MCF 10A (cell line): ENCODE measurements at regions not wholly inside any gene's neighbourhood (a gene's known extent, or its start where the extent isn't known, plus 50 kb on each side); places are given as distances from the start of the nearest gene placed in this dataset.

Experiments used
- BruUV-seq: library from RNA; stranded (reverse); fragments of 400-500 nt; replicated peaks from 2 replicates; lab custom pipeline; 2021; lab: Mats Ljungman, UMichigan
- CTCF ChIA-PET: fragments of 300-600 bp; sonication (Branson Sonifier 250); formaldehyde crosslinking; extraction: SDS; loops from one replicate; lab custom pipeline; 2021; ENCODE audit warnings: antibody characterized with exemption, inconsistent platforms; lab: Yijun Ruan, JAX
- POLR2A ChIA-PET: fragments of 300-600, 350-650 bp; sonication (Branson Sonifier 250); formaldehyde crosslinking; extraction: SDS; loops from one replicate; lab custom pipeline; 2020; ENCODE audit warnings: antibody characterized with exemption, inconsistent platforms; lab: Yijun Ruan, JAX
- DNase-seq: peaks from one replicate; pipeline ENCODE4 v3.0.0-alpha.2; 2018; ENCODE audit not compliant: unreplicated experiment
- H3K27ac Mint-ChIP-seq: one replicate; pipeline ENCODE4 v1.8.0; 2022; ENCODE audit warnings: mild to moderate bottlenecking, low read depth, mixed read lengths; ENCODE audit not compliant: unreplicated experiment
- H3K27me3 Mint-ChIP-seq: one replicate; pipeline ENCODE4 v1.8.0; 2022; ENCODE audit warnings: mixed read lengths; ENCODE audit not compliant: insufficient read depth, unreplicated experiment
- H3K36me3 Mint-ChIP-seq: one replicate; pipeline ENCODE4 v1.8.0; 2022; ENCODE audit warnings: mild to moderate bottlenecking, moderate library complexity, mixed read lengths; ENCODE audit not compliant: insufficient read depth, unreplicated experiment
- H3K4me1 Mint-ChIP-seq: one replicate; pipeline ENCODE4 v1.8.0; 2022; ENCODE audit warnings: mixed read lengths; ENCODE audit not compliant: insufficient read depth, unreplicated experiment
- H3K4me3 Mint-ChIP-seq: one replicate; pipeline ENCODE4 v1.8.0; 2022; ENCODE audit warnings: mild to moderate bottlenecking, moderate library complexity, mixed read lengths; ENCODE audit not compliant: unreplicated experiment
- H3K9me3 Mint-ChIP-seq: one replicate; pipeline ENCODE4 v1.8.0; 2022; ENCODE audit warnings: mixed read lengths; ENCODE audit not compliant: unreplicated experiment
- CTCF ChIP-seq: fragments of 200-600 bp; IDR thresholded peaks from one replicate; pipeline ENCODE4 v1.8.0; 2022; ENCODE audit warnings: antibody characterized with exemption, mild to moderate bottlenecking; ENCODE audit not compliant: unreplicated experiment
- intact Hi-C: fragments of 100-400 bp; cut with micrococcal nuclease; formaldehyde crosslinking; loops from 2 replicates; pipeline ENCODE4 v1.14.1; 2022

- intact Hi-C loops, result no loop called here
- Mint-ChIP-seq H3K36me3 (no peaks in the 10 kb centered on the region), H3K27me3 (peaks cover 26% of the 10 kb centered on the region), H3K9me3 (no peaks in the 10 kb centered on the region), H3K4me1 (no peaks in the 10 kb centered on the region), H3K27ac (no peak overlapping the region), H3K4me3 (no peak overlapping the region)
- no peak for TF ChIP-seq CTCF
- ChIA-PET POLR2A (no interaction called here), CTCF (interaction anchor here (0.7 kb wide), 1 partner anchor 198 kb away, joined by 3 read pairs; no protein-coding TSS in a partner anchor)
- no TSS peak for BruUV-seq
- DNase-seq, result no peak
Measured at GRCh38 chr9:99606957-99607356, 214.7 kb upstream of the NR4A3 start.

- H3K4me1 Mint-ChIP-seq, result no peaks in the 10 kb centered on the region
- POLR2A ChIA-PET, result no interaction called here
- no TSS peak for BruUV-seq
Measured at GRCh38 chr9:99607842-99608448, 213.7 kb upstream of the NR4A3 start.

GRCh38 chr9:99614341-99614740, 207.3 kb upstream of the NR4A3 start:
- ChIA-PET POLR2A (no interaction called here), CTCF (no interaction called here)
- Mint-ChIP-seq H3K4me3 (no peak overlapping the region), H3K9me3 (no peaks in the 10 kb centered on the region), H3K36me3 (no peaks in the 10 kb centered on the region), H3K27ac (no peak overlapping the region), H3K27me3 (peaks cover 12% of the 10 kb centered on the region), H3K4me1 (no peaks in the 10 kb centered on the region)
- intact Hi-C loops, result no loop called here
- no peak for DNase-seq
- no peak for TF ChIP-seq CTCF
- BruUV-seq, result no TSS peak

More at GRCh38 chr9:99607842-99608448, 213.7 kb upstream of the NR4A3 start:
- H3K9me3 Mint-ChIP-seq, result no peaks in the 10 kb centered on the region
- no peaks in the 10 kb centered on the region for H3K36me3 Mint-ChIP-seq
- no peak for DNase-seq
- no peak overlapping the region for H3K27ac Mint-ChIP-seq
- no peak for TF ChIP-seq CTCF
- no peak overlapping the region for H3K4me3 Mint-ChIP-seq
- H3K27me3 Mint-ChIP-seq, result peaks cover 16% of the 10 kb centered on the region
- CTCF ChIA-PET, result no interaction called here
- intact Hi-C loops, result no loop called here

- no peak overlapping the region for H3K27ac Mint-ChIP-seq
- POLR2A ChIA-PET, result interaction anchor here (1.4 kb wide), 1 partner anchor 12 kb away, joined by 6 read pairs; no protein-coding TSS in a partner anchor
- H3K36me3 Mint-ChIP-seq, result no peaks in the 10 kb centered on the region
- no peak for DNase-seq
- peaks cover 12% of the 10 kb centered on the region for H3K27me3 Mint-ChIP-seq
- H3K4me1 Mint-ChIP-seq, result no peaks in the 10 kb centered on the region
- no TSS peak for BruUV-seq
- CTCF ChIA-PET, result no interaction called here
- H3K4me3 Mint-ChIP-seq, result no peak overlapping the region
- intact Hi-C loops, result no loop called here
- no peak for TF ChIP-seq CTCF
- no peaks in the 10 kb centered on the region for H3K9me3 Mint-ChIP-seq
Measured at GRCh38 chr9:99621040-99621439, 200.6 kb upstream of the NR4A3 start.
